ENCODE measurements at regions not wholly inside any gene's neighbourhood (a gene's known extent, or its start where the extent isn't known, plus 50 kb on each side); places are given as distances from the start of the nearest gene placed in this dataset.
"Not testable (repeated sequence)": the region's sequence is repeated elsewhere in the genome, so short reads cannot be mapped to it uniquely, and the experiment has no call there.

- TF ChIP-seq EGR1 (IDR thresholded peaks at IDR 0.05; ENCODE audit: low read depth) = no peak
- no peak for TF ChIP-seq FOSL1 (IDR thresholded peaks at IDR 0.05; ENCODE audit: low read depth)
- TF ChIP-seq ZNF274 (IDR thresholded peaks at IDR 0.05; ENCODE audit: low read depth, low read length) = no peak
- no peak for TF ChIP-seq RAD21 (IDR thresholded peaks at IDR 0.05; ENCODE audit: low read depth)
- TF ChIP-seq YY1 (IDR thresholded peaks at IDR 0.05; ENCODE audit: extremely low read depth, insufficient replicate concordance, low read depth, low read length) = no peak
Observed at GRCh38 chrY:19589664-19590063, 154.9 kb downstream of the KDM5D start (continued).

GRCh38 chrY:19587311-19587710, 157.2 kb downstream of the KDM5D start:
- no peaks in the 10 kb centered on the region for H4K20me1 ChIP-seq (ENCODE audit: insufficient read depth)
- ChIA-PET CTCF (no interaction called here), POLR2A (no interaction called here), RAD21 (ENCODE audit: low non-redundant PET in 1 of 2, low total read pairs in 2 of 2, uncharacterized antibody in 2 of 2, unreplicated experiment in 2 of 2) (no interaction called here)
- TF ChIP-seq SP1 (IDR thresholded peaks at IDR 0.05; ENCODE audit: low read depth) (no peak), CEBPB (IDR thresholded peaks at IDR 0.05; ENCODE audit: low read depth) (no peak), ZBTB33 (IDR thresholded peaks at IDR 0.05; ENCODE audit: extremely low read depth, insufficient replicate concordance, low read length) (no peak), MAX (IDR thresholded peaks at IDR 0.05) (no peak), FOSL1 (IDR thresholded peaks at IDR 0.05; ENCODE audit: low read depth) (no peak), EGR1 (IDR thresholded peaks at IDR 0.05; ENCODE audit: low read depth) (no peak)
- no peak overlapping the region for H3K27ac ChIP-seq (ENCODE audit: low read depth, low read length)
- H3K4me2 ChIP-seq (ENCODE audit: low read length) = no peak overlapping the region
- ATAC-seq (no peak), DNase-seq (ENCODE audit: low read depth, low spot score) (no peak)
- no peak overlapping the region for H3K9ac ChIP-seq (ENCODE audit: low read length)
- intact Hi-C loops (cut with micrococcal nuclease) = no loop called here
- BruUV-seq (replicated peaks) = no TSS peak
- no peaks in the 10 kb centered on the region for H3K9me3 ChIP-seq (ENCODE audit: control insufficient read depth in 1 of 2, insufficient read depth in 1 of 2, low read depth in 1 of 2, low read length in 2 of 2)
- H3K4me1 ChIP-seq (ENCODE audit: control insufficient read depth in 1 of 2, insufficient read depth in 2 of 2, low read length in 2 of 2) = no peaks in the 10 kb centered on the region
- no peaks in the 10 kb centered on the region for H3K36me3 ChIP-seq (ENCODE audit: control insufficient read depth in 1 of 2, insufficient read depth in 2 of 2, low read length in 2 of 2)
- no peaks in the 10 kb centered on the region for H3K27me3 ChIP-seq (ENCODE audit: insufficient read depth, low read length)
- no peak overlapping the region for H2AFZ ChIP-seq (ENCODE audit: low read depth, low read length, poor library complexity, severe bottlenecking)
- no peak overlapping the region for H3K4me3 ChIP-seq (replicated peaks in 1 of 2; ENCODE audit: low read depth in 1 of 2, low read length in 2 of 2)
- no peaks in the 10 kb centered on the region for H3K9me2 ChIP-seq (ENCODE audit: insufficient read depth)
- H3K79me2 ChIP-seq (ENCODE audit: insufficient read depth, low read length) = no peaks in the 10 kb centered on the region

GRCh38 chrY:19580990-19581389, 163.5 kb downstream of the KDM5D start:
- H3K4me2 ChIP-seq (ENCODE audit: low read length); intact Hi-C loops (cut with micrococcal nuclease); H3K4me1 ChIP-seq (ENCODE audit: control insufficient read depth in 1 of 2, insufficient read depth in 2 of 2, low read length in 2 of 2); H3K9ac ChIP-seq (ENCODE audit: low read length); BruUV-seq (replicated peaks); POLR2A ChIA-PET; H4K20me1 ChIP-seq (ENCODE audit: insufficient read depth); H3K9me3 ChIP-seq (ENCODE audit: control insufficient read depth in 1 of 2, insufficient read depth in 1 of 2, low read depth in 1 of 2, low read length in 2 of 2); H3K4me3 ChIP-seq (replicated peaks in 1 of 2; ENCODE audit: low read depth in 1 of 2, low read length in 2 of 2); H3K27me3 ChIP-seq (ENCODE audit: insufficient read depth, low read length); H3K36me3 ChIP-seq (ENCODE audit: control insufficient read depth in 1 of 2, insufficient read depth in 2 of 2, low read length in 2 of 2); ATAC-seq; H2AFZ ChIP-seq (ENCODE audit: low read depth, low read length, poor library complexity, severe bottlenecking); H3K27ac ChIP-seq (ENCODE audit: low read depth, low read length); RAD21 ChIA-PET (ENCODE audit: low non-redundant PET in 1 of 2, low total read pairs in 2 of 2, uncharacterized antibody in 2 of 2, unreplicated experiment in 2 of 2); DNase-seq (ENCODE audit: low read depth, low spot score); H3K79me2 ChIP-seq (ENCODE audit: insufficient read depth, low read length); CTCF ChIA-PET; H3K9me2 ChIP-seq (ENCODE audit: insufficient read depth): not testable (repeated sequence)
